Middle frontal gyrus (tissue), 1 donor: ENCODE measurements at regions not wholly inside any gene's neighbourhood (a gene's known extent, or its start where the extent isn't known, plus 50 kb on each side); places are given as distances from the start of the nearest gene placed in this dataset.

ENCODE experiments used
- DNase-seq: peaks from one replicate; pipeline ENCODE4 v3.0.0-alpha.2; 2015; ENCODE audit warnings: low spot score; ENCODE audit errors: extremely low spot score

- DNase-seq, result peak; percentile 52
Observed at GRCh38 chr20:59403261-59403961, 103.0 kb downstream of the EDN3 start.

DNA sequence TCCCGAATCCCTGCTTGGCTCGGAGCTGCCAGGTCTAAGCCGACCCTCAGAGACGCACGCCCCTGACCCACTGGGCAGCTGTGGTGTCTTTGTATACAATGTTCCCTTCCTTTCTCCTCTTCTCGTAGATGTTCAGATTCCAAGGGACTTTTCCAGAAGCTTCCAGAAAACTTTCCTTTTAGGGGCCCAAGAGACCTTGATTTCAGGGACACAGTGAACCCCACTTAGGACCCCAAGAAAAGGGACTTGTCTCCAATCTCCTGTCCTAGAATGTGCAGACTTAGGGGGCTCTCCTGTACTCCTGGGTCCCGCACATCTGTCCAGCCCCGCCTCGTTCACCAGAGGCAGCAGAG is 103.5 kb downstream of the EDN3 start:
- no peak for DNase-seq

DNA sequence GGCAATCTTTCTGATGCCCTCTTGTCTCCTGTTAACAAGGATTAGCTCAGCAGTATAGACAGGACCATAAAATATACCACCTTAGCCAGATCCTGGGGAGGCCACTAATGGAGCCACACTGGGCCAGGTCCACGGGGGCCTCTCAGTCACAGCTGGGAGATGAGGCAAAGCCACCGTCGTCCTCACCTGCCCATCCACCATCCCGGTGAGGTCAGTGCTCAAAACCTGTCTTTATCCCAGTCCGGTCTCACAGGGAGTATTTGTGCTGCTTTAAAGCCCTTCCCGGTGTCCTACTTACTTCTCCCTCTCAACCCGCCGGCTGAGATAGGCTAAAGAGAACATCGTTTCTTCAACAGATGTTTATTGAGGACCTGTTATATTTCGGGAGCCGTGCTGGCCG is 104.3 kb downstream of the EDN3 start:
- no peak for DNase-seq

GRCh38 chr20:59405226-59406200 is 105.1 kb downstream of the EDN3 start:
- DNase-seq, result no peak

DNA sequence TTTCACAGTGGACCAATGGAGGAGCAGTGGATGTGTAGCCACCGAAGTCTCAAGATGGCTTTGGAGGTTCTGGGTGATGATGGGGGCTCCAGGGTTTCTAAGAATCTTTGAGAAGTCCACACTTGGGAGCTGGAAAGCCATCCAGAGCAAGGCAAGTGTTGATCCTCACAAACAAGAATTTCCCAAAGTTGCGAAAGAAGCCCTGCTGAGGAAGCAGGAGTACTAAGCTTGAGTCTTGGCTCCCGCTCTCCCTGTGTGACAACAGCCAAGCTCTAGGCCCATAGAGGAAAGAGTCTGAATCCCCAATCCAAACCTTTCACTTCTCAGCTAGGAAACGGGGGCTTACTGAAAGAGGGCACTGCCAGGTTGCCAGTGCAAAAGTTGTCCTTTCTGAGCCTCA is 106.0 kb downstream of the EDN3 start:
- no peak for DNase-seq

- DNase-seq, result no peak
Observed at GRCh38 chr20:59411170-59411569, 110.8 kb downstream of the EDN3 start.

GRCh38 chr20:59411589-59411988 is 111.2 kb downstream of the EDN3 start:
- no peak for DNase-seq

- no peak for DNase-seq
Observed at GRCh38 chr20:59412181-59412580, 111.8 kb downstream of the EDN3 start.

- no peak for DNase-seq
Observed at GRCh38 chr20:59412875-59413284, 112.5 kb downstream of the EDN3 start.

GRCh38 chr20:59413326-59413865 is 113.0 kb downstream of the EDN3 start:
- DNase-seq, result no peak

DNA sequence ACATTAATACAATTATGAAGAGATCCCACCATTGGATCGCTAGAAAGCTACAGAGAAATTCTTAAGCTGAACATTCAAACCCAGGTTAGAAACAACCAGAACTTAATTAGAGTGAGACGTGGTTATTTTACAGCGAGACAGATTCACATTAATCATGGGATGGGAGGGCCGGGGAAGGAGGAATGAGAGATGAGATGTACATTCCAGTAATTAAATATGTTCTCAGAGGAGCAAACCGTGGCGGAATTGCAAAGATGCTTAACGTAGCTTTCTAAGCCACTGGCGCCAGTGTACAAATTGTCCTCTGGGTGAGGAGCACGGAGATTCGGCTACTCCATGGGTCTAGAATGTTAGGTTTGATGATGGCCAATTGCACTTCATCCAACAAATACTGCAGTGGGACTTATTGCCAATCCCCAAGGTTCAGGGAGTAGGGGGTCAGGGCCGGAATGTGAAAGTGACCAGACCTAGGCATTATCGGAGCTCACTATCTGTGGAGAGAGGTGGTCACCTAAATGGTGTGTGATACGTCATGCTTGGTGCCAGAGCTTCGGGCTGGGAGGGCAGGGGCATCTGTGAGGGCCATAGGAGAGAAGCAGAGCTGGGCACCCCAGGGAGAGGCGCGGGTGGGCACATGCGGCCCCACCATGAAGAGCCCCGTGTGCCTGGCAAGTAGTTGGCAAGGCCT is 114.7 kb downstream of the EDN3 start:
- no peak for DNase-seq

- DNase-seq, result no peak
Observed at GRCh38 chr20:59416916-59417315, 116.5 kb downstream of the EDN3 start.

DNA sequence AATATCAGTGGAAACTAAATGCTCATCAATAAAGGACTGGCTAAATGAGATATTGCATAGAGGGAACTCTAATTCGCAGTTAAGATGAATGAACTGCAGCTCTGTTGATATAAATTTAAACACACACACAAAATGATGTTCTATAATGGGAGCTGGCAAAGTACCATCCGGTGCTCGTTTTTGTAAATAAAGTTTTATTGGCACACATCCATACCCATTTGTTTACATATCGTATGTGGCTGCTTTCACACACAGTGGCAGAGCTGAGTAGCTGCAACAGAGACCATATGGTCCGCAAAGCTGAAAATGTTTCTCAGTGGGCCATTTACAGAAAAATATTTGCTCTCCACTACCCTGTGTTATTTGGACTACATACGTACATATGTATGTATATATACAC is 120.7 kb downstream of the EDN3 start:
- DNase-seq, result no peak

- no peak for DNase-seq
Observed at GRCh38 chr20:59421920-59422637, 121.7 kb downstream of the EDN3 start.

DNA sequence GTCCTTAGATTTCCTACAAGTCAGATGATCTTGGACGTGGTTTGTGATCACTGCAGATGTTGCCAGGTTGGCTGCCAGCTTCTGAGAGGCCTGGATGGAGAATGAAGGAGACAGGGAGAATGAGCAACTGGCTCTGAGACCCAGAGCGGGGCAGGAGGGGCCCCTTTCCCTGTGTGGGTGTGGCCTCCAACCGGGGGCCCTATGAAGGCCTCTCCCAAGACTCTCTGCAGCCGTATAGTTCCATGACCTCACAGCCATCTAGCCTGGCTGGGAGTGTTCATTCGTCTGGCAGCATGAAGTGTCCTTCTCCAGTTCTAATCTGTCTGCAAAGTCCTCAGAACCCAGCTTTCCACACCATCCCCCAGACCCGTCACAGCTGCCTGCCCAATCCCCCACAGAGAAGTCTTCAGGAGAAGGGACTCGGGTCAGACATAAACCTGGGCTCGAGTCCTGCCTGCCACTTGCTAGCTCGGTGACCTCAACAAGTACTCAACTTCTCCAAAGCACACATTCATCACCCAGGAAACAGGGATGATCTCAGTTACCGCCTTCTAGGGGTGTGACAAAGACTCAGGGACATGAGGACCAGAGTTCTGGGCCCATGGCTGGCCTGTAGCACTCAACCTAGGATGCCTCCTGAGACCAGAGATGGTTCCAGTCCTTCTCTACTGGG is 122.6 kb downstream of the EDN3 start:
- DNase-seq, result no peak

GRCh38 chr20:59424976-59425375 is 124.6 kb downstream of the EDN3 start:
- no peak for DNase-seq

DNA sequence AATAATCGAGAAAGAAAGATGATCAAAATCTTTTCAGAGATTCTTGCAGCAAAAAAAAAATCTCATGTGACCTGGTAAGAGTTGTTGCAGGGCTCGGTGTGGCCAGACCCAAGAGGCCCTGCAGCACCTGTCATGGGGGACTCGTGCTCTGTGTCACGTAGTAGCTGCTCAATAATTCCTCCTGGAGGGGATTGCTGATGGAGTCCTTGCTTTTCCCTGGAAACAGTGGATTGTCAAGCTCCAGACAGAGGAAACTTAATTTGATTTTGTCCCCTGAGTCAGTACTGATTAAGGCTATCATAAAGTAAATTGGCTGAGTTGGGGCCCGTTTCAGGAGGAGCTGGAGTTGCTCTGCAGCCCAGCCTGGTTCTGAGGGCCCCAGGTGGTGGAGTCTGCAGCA is 125.2 kb downstream of the EDN3 start:
- no peak for DNase-seq

GRCh38 chr20:59428006-59428405 is 127.6 kb downstream of the EDN3 start:
- DNase-seq, result no peak

GRCh38 chr20:59428441-59429205 is 128.2 kb downstream of the EDN3 start:
- DNase-seq, result no peak

GRCh38 chr20:59429396-59429795 is 129.0 kb downstream of the EDN3 start:
- DNase-seq, result no peak
